HG03097 (cell line): ENCODE measurements at regions not wholly inside any gene's neighbourhood (a gene's known extent, or its start where the extent isn't known, plus 50 kb on each side); places are given as distances from the start of the nearest gene placed in this dataset.
A peak's percentile ranks its signal among the peaks of the same experiment; 100 is the strongest.

ENCODE experiments used
- ATAC-seq: cut with Tn5 transposase; IDR thresholded peaks from one replicate; pipeline ENCODE4 v1.9.1; 2021; ENCODE audit not compliant: unreplicated experiment, low FRiP score

DNA sequence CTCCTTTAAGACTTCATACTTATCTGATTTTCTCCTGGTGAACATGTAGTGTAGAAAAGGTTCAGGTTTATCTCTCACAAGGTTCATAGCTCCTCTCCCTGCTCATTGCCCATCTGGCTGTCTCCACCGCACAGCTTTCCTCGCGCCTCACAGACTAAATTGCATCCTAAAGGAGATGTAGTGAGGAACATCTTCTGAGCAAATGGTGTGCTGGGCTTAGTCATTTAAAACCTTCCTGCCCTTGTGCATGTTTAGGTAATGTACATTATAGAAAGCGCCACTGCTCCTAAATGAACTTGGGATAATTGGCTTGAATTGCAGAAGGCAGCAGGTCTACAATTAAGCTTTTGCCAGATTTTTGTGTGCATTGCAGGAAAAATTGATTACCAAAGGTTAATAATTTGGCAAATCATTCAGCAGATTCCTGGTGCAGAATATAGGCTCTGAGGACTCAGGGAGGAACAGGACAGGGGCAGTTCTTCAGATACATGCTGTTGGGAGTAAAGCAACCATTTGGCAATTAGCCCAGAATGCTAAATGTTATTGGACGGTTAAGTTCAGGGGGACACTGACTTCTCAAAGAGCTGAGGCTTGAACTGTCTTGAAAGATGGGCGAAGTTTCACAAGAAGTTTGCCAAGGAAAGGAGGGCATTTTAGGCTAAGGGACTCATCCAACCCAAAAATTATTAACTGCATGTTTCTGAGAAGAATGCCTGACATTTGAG is 108.4 kb upstream of the CLDN10 start:
- no peak for ATAC-seq

DNA sequence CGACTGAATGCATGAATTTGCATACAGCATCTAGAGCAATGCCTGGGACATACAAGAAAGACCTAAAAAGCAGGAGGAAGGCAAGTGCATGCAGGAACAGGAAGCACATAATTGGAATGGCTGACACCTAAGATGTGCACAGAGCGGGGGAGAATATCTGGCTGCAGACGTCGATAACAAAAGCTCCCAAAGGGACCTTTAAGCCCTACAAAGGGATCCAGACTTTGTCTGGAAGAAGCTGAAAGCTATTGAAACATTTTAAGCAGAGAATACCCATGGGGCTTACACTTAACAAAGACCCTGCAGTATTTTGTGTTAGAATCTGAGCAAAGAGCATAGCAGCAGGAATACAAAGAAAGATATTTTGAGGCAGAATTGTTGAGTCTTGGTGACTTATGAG is 107.4 kb upstream of the CLDN10 start:
- no peak for ATAC-seq

DNA sequence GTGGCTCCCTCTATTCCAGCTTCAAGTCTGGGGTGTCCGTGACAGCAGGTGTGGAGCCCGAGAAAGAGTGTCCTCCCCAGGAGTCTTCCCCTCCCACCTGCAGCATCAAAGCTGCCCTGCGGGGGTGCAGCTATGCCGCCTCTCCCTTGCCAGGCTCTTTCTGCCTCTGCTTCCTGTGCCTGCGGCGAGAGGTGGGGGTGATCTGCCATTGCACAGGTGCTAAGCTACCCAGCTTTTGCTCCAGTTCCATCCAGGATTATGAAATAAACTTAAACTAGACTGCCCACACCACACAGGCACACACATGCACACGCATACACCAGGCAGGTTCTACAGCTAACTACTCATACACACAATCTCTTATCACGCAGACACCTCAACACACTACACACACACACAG is 104.7 kb upstream of the CLDN10 start:
- ATAC-seq, result no peak

GRCh38 chr13:95451656-95452055 is 100.9 kb upstream of the CLDN10 start:
- ATAC-seq, result no peak

DNA sequence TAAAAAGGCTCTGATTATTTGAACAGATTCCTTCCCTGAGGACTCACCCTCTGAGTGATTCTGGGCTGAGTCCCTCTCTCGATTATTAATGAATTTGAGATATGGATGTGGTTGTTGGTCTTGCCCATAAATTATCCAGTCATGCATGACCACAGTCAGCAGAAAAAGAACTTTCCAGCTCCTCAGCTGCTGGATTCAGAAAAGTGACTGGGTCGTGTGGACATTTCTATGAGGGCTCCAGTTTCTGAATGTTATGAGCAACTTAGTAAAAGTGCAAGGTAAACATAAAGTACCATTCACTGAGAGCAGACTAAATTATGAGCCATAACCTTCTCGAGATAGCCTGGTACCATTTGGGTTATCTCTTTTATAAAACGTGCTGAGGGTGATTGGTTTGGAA is 100.1 kb upstream of the CLDN10 start:
- ATAC-seq, result no peak

GRCh38 chr13:95455782-95456181 is 96.7 kb upstream of the CLDN10 start:
- ATAC-seq, result no peak

GRCh38 chr13:95456815-95457214 is 95.7 kb upstream of the CLDN10 start:
- peak; percentile 23 for ATAC-seq

DNA sequence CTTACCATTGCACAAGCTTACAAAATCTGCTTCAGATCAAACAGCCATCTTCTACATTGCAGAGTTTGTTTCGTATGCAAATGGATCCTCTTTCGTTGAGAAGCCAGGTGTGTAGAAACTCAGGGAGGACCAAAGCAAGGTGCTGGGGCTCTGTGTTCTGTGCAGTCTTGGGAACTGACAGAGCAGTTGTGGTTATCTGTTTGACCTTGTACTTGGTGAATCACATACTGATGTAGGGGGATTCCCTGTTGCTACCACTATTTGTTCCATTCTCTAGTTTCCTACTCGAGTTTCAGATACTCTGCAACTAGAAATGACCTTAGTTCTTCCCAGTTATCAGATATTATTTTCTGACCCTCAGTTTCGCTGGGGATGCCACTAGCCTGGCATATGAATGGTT is 95.2 kb upstream of the CLDN10 start:
- peak; percentile 99 for ATAC-seq

DNA sequence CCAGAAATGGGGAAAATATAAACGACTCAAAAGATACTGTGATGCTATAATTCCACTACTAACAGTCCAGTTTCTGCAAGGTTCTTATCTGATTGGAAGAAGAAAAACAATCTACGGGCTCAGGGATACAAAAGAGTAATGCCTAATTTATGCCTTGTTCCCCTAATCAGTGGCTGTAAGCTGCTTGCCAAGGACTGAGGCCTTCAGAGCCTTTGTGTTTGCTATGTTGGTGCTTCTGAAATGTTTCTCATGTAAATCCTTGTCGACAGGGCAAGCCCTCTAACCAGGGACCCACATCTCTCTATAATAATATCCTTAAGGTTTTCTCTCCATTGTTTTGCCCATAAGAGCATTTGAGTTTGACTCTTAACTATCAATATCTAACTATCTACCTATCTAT is 89.7 kb upstream of the CLDN10 start:
- ATAC-seq, result no peak

- ATAC-seq, result no peak
Measured at GRCh38 chr13:95463531-95463930, 89.0 kb upstream of the CLDN10 start.

- no peak for ATAC-seq
Measured at GRCh38 chr13:95470574-95471366, 81.8 kb upstream of the CLDN10 start.

- ATAC-seq, result no peak
Measured at GRCh38 chr13:95471960-95472359, 80.6 kb upstream of the CLDN10 start.

- no peak for ATAC-seq
Measured at GRCh38 chr13:95474992-95475391, 77.5 kb upstream of the CLDN10 start.

DNA sequence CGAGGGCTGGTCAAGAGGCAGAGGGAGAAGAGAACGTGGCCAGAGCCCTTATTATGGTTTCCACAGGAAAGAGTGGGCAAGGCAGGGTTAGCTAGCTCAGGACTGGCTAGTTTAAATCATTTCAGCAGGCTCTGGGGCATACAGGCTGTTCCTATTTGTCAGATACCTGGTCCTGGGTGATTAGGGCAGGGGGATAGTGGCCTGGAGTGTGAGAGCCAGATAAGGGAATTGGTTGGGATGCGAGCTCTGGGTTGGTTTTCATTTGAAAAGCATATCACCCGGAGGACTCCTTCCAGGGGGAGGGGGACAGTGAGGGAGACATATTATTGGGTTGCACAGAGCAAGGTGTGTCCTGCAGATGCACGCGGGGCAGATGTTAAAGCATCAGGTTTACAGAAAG is 75.3 kb upstream of the CLDN10 start:
- ATAC-seq, result no peak

DNA sequence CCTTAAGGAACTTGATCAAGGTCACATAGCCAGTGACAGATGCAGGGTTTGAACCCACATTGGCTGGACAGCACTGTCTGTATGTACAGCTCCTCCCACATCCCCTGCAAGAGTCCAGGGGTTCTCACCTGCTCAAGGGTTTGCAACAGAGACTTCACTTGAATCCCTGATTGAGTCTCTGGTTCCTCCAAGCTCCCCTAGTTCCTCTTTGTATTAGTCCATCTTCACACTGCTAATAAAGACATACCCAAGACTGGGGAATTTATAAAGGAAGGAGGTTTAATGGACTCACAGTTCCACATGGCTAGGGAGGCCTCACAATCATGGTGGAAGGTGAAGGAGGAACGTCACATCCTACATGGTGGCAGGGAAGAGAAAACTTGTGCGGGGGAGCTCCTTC is 72.8 kb upstream of the CLDN10 start:
- peak; percentile 10 for ATAC-seq

GRCh38 chr13:95480131-95480545 is 72.4 kb upstream of the CLDN10 start:
- peak; percentile 69 for ATAC-seq

DNA sequence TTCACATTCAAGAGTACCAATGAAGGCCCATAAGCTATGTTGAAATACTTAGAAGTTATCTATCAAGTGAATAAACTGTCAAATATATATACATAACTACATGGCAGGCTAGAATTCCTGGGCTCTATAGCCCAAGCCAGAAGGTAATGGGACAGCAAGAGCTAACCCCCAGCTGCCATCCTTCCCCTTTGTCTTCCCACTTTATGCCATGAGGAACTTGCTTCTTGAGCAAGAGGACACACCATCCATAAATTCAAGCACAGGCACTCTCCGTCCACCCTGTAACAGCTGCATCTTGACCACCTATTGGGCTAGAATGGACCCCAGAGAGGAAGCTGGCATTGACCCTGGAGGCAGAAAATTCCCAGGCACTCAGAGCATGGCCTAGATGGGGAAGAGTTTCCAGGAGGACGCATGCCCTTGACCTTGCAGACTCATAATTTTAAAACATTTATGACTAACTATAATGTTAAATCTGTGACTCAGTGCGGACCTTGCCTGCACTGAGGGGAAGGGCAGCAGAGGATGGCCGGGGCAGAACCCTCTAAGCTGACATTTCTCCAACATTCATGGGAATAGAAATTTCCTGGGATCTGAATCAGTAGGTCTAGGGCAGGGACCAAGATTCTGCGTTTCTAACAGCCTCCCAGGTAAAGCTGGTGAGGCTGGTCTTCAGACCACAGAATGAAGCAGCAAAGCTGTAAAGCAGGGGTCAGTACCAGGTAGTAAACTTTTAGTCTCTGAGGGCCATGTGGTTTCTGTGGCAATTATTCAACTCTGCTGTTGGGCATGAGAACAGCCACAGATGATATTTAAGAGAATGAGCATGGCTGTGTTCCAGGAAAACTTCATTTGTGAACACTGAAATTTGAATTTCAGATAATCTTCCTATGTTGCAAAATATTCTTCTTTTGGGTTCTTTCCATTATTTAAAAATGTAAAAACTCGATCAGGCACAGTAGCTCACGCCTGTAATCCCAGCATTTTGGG is 71.4 kb upstream of the CLDN10 start:
- no peak for ATAC-seq

GRCh38 chr13:95484052-95484451 is 68.5 kb upstream of the CLDN10 start:
- no peak for ATAC-seq

GRCh38 chr13:95485045-95485517 is 67.4 kb upstream of the CLDN10 start:
- ATAC-seq, result no peak

- ATAC-seq, result no peak
Measured at GRCh38 chr13:95485518-95486144, 66.9 kb upstream of the CLDN10 start.
